ENCODE measurements at regions not wholly inside any gene's neighbourhood (a gene's known extent, or its start where the extent isn't known, plus 50 kb on each side); places are given as distances from the start of the nearest gene placed in this dataset.
A peak's percentile ranks its signal among the peaks of the same experiment; 100 is the strongest.

- no peak overlapping the region for H3K27ac Mint-ChIP-seq
- intact Hi-C loops (cut with micrococcal nuclease) = loop anchor here in 1 of 2 donors (5.0 kb wide), 1 partner anchor 186 kb away; no protein-coding TSS in a partner anchor
- H3K27ac ChIP-seq (ENCODE audit: low read depth, low read length) = no peak overlapping the region
- H3K9me3 ChIP-seq (ENCODE audit: control insufficient read depth in 2 of 3, low read length in 3 of 3) = no peaks in the 10 kb centered on the region
- no peaks in the 10 kb centered on the region for H3K36me3 ChIP-seq (ENCODE audit: control insufficient read depth in 2 of 3, insufficient read depth in 3 of 3, low read length in 3 of 3)
- H3K4me1 Mint-ChIP-seq = no peaks in the 10 kb centered on the region
- no peak for ATAC-seq
- peaks cover 0 to 3% (median 0%) of the 10 kb centered on the region in 11 donors for H3K9me3 Mint-ChIP-seq
- ChIA-PET CTCF (no interaction called here), POLR2A (no interaction called here)
- no peaks in the 10 kb centered on the region for H3K36me3 Mint-ChIP-seq
- H3K4me1 ChIP-seq (ENCODE audit: control insufficient read depth in 2 of 2, insufficient read depth in 2 of 2, low read length in 2 of 2) = no peaks in the 10 kb centered on the region
- H3K27me3 ChIP-seq (ENCODE audit: control insufficient read depth in 2 of 2, insufficient read depth in 2 of 2, low read length in 2 of 2) = no peaks in the 10 kb centered on the region
- H3K27me3 Mint-ChIP-seq = peaks cover 8 to 22% (median 14%) of the 10 kb centered on the region in 5 donors
- no peak overlapping the region for H3K4me3 ChIP-seq (ENCODE audit: low read length)
- no peak overlapping the region for H3K4me3 Mint-ChIP-seq
- DNase-seq = no peak
Measured at GRCh38 chr21:35926003-35926740, 134.2 kb downstream of the SETD4 start.

GRCh38 chr21:35925497-35925896, 134.8 kb downstream of the SETD4 start:
- no peak overlapping the region for H3K4me3 Mint-ChIP-seq

GRCh38 chr21:35924714-35925301, 135.5 kb downstream of the SETD4 start:
- Histone ChIP-seq H3K36me3 (ENCODE audit: control insufficient read depth in 2 of 3, insufficient read depth in 3 of 3, low read length in 3 of 3) (no peaks in the 10 kb centered on the region), H3K4me1 (ENCODE audit: control insufficient read depth in 2 of 2, insufficient read depth in 2 of 2, low read length in 2 of 2) (no peaks in the 10 kb centered on the region), H3K9me3 (ENCODE audit: control insufficient read depth in 2 of 3, low read length in 3 of 3) (no peaks in the 10 kb centered on the region), H3K4me3 (ENCODE audit: low read length) (no peak overlapping the region), H3K27ac (ENCODE audit: low read depth, low read length) (no peak overlapping the region), H3K27me3 (ENCODE audit: control insufficient read depth in 2 of 2, insufficient read depth in 2 of 2, low read length in 2 of 2) (no peaks in the 10 kb centered on the region)
- H3K27ac Mint-ChIP-seq = no peak overlapping the region
- ChIA-PET CTCF (no interaction called here), POLR2A (no interaction called here)
- H3K4me3 Mint-ChIP-seq = no peak overlapping the region
- ATAC-seq = peak; percentile 61
- no peaks in the 10 kb centered on the region for H3K4me1 Mint-ChIP-seq
- DNase-seq = peak in 2 of 9 donors; percentile 14
- peaks cover 0 to 4% (median 0%) of the 10 kb centered on the region in 11 donors for H3K9me3 Mint-ChIP-seq
- H3K36me3 Mint-ChIP-seq = no peaks in the 10 kb centered on the region
- peaks cover 8 to 36% (median 14%) of the 10 kb centered on the region in 5 donors for H3K27me3 Mint-ChIP-seq
- intact Hi-C loops (cut with micrococcal nuclease) = loop anchor here in 1 of 2 donors (5.0 kb wide), 1 partner anchor 187 kb away; no protein-coding TSS in a partner anchor

More at GRCh38 chr21:35925497-35925896, 134.8 kb downstream of the SETD4 start:
- no peaks in the 10 kb centered on the region for H3K4me1 Mint-ChIP-seq
- DNase-seq (peak in 4 of 9 donors; percentile 11 to 23 (median 12)), ATAC-seq (no peak)
- ChIA-PET POLR2A (no interaction called here), CTCF (no interaction called here)
- no peaks in the 10 kb centered on the region for H3K36me3 Mint-ChIP-seq
- intact Hi-C loops (cut with micrococcal nuclease) = loop anchor here in 1 of 2 donors (5.0 kb wide), 1 partner anchor 187 kb away; no protein-coding TSS in a partner anchor
- no peaks in the 10 kb centered on the region for H3K9me3 ChIP-seq (ENCODE audit: control insufficient read depth in 2 of 3, low read length in 3 of 3)
- no peaks in the 10 kb centered on the region for H3K36me3 ChIP-seq (ENCODE audit: control insufficient read depth in 2 of 3, insufficient read depth in 3 of 3, low read length in 3 of 3)
- H3K27ac Mint-ChIP-seq = no peak overlapping the region
- H3K27ac ChIP-seq (ENCODE audit: low read depth, low read length) = no peak overlapping the region
- no peak overlapping the region for H3K4me3 ChIP-seq (ENCODE audit: low read length)
- H3K4me1 ChIP-seq (ENCODE audit: control insufficient read depth in 2 of 2, insufficient read depth in 2 of 2, low read length in 2 of 2) = no peaks in the 10 kb centered on the region
- peaks cover 0 to 3% (median 0%) of the 10 kb centered on the region in 11 donors for H3K9me3 Mint-ChIP-seq
- H3K27me3 Mint-ChIP-seq = peaks cover 8 to 29% (median 14%) of the 10 kb centered on the region in 5 donors
- H3K27me3 ChIP-seq (ENCODE audit: control insufficient read depth in 2 of 2, insufficient read depth in 2 of 2, low read length in 2 of 2) = no peaks in the 10 kb centered on the region

- H3K4me3 ChIP-seq (ENCODE audit: low read length) = no peak overlapping the region
- Mint-ChIP-seq H3K4me1 (no peaks in the 10 kb centered on the region), H3K9me3 (peaks cover 0 to 10% (median 6%) of the 10 kb centered on the region in 11 donors), H3K4me3 (no peak overlapping the region), H3K27me3 (peaks cover 8 to 40% (median 20%) of the 10 kb centered on the region in 5 donors), H3K36me3 (no peaks in the 10 kb centered on the region), H3K27ac (no peak overlapping the region)
- ChIA-PET POLR2A (no interaction called here), CTCF (no interaction called here)
- H3K4me1 ChIP-seq (ENCODE audit: control insufficient read depth in 2 of 2, insufficient read depth in 2 of 2, low read length in 2 of 2) = no peaks in the 10 kb centered on the region
- no peaks in the 10 kb centered on the region for H3K36me3 ChIP-seq (ENCODE audit: control insufficient read depth in 2 of 3, insufficient read depth in 3 of 3, low read length in 3 of 3)
- ATAC-seq (no peak), DNase-seq (no peak)
- no peaks in the 10 kb centered on the region for H3K9me3 ChIP-seq (ENCODE audit: control insufficient read depth in 2 of 3, low read length in 3 of 3)
- intact Hi-C loops (cut with micrococcal nuclease) = no loop called here
- no peaks in the 10 kb centered on the region for H3K27me3 ChIP-seq (ENCODE audit: control insufficient read depth in 2 of 2, insufficient read depth in 2 of 2, low read length in 2 of 2)
- H3K27ac ChIP-seq (ENCODE audit: low read depth, low read length) = no peak overlapping the region
Measured at GRCh38 chr21:35923971-35924370, 136.4 kb downstream of the SETD4 start.

DNA sequence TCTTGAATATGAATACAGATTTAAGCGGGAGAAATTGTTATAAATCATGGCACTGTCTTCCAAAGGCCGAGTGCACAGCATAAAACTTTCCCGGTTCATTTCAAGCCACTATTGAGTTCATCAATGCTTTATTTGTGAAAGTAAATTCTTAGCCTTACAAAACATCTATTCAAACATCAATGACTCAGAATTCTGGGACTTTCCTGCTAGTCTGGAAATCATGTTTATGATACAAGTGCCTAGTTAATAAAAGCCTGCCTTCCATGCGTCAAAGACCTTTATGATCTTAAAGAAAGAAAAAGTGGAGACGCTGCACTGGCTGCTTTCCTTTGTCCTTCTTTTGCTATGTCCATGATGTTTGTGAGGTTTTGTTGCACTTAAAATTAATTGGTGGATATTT, 137.7 kb downstream of the SETD4 start:
- H3K27ac Mint-ChIP-seq = no peak overlapping the region
- intact Hi-C loops (cut with micrococcal nuclease) = no loop called here
- H3K4me1 Mint-ChIP-seq = no peaks in the 10 kb centered on the region
- DNase-seq (no peak), ATAC-seq (no peak)
- Histone ChIP-seq H3K4me3 (ENCODE audit: low read length) (no peak overlapping the region), H3K36me3 (ENCODE audit: control insufficient read depth in 2 of 3, insufficient read depth in 3 of 3, low read length in 3 of 3) (no peaks in the 10 kb centered on the region), H3K4me1 (ENCODE audit: control insufficient read depth in 2 of 2, insufficient read depth in 2 of 2, low read length in 2 of 2) (no peaks in the 10 kb centered on the region), H3K27me3 (ENCODE audit: control insufficient read depth in 2 of 2, insufficient read depth in 2 of 2, low read length in 2 of 2) (no peaks in the 10 kb centered on the region), H3K27ac (ENCODE audit: low read depth, low read length) (no peak overlapping the region), H3K9me3 (ENCODE audit: control insufficient read depth in 2 of 3, low read length in 3 of 3) (no peaks in the 10 kb centered on the region)
- no peak overlapping the region for H3K4me3 Mint-ChIP-seq
- H3K27me3 Mint-ChIP-seq = peaks cover 8 to 41% (median 20%) of the 10 kb centered on the region in 5 donors
- no peaks in the 10 kb centered on the region for H3K36me3 Mint-ChIP-seq
- ChIA-PET POLR2A (no interaction called here), CTCF (no interaction called here)
- peaks cover 0 to 15% (median 8%) of the 10 kb centered on the region in 11 donors for H3K9me3 Mint-ChIP-seq

- no peak for DNase-seq
- Mint-ChIP-seq H3K27ac (no peak overlapping the region), H3K4me3 (no peak overlapping the region), H3K27me3 (peaks cover 8 to 37% (median 21%) of the 10 kb centered on the region in 5 donors), H3K9me3 (peaks cover 0 to 15% (median 8%) of the 10 kb centered on the region in 11 donors), H3K36me3 (no peaks in the 10 kb centered on the region), H3K4me1 (no peaks in the 10 kb centered on the region)
- Histone ChIP-seq H3K4me3 (ENCODE audit: low read length) (no peak overlapping the region), H3K9me3 (ENCODE audit: control insufficient read depth in 2 of 3, low read length in 3 of 3) (no peaks in the 10 kb centered on the region), H3K36me3 (ENCODE audit: control insufficient read depth in 2 of 3, insufficient read depth in 3 of 3, low read length in 3 of 3) (no peaks in the 10 kb centered on the region), H3K27ac (ENCODE audit: low read depth, low read length) (no peak overlapping the region), H3K4me1 (ENCODE audit: control insufficient read depth in 2 of 2, insufficient read depth in 2 of 2, low read length in 2 of 2) (no peaks in the 10 kb centered on the region), H3K27me3 (ENCODE audit: control insufficient read depth in 2 of 2, insufficient read depth in 2 of 2, low read length in 2 of 2) (no peaks in the 10 kb centered on the region)
- ATAC-seq = no peak
- ChIA-PET POLR2A (no interaction called here), CTCF (no interaction called here)
- intact Hi-C loops (cut with micrococcal nuclease) = no loop called here
Measured at GRCh38 chr21:35921471-35921870, 138.9 kb downstream of the SETD4 start.
